Tibial artery (tissue), 4 donors: ENCODE measurements at regions not wholly inside any gene's neighbourhood (a gene's known extent, or its start where the extent isn't known, plus 50 kb on each side); places are given as distances from the start of the nearest gene placed in this dataset.
A peak's percentile ranks its signal among the peaks of the same experiment; 100 is the strongest.

Experiments
- DNase-seq, 2 donors: peaks; one replicate each; pipeline ENCODE4 v3.0.0-alpha.2; 2019
- H3K27ac ChIP-seq, 2 donors: fragments of 200-600 bp; sonication (generic) in 1 of 2; 1 replicate in 1 of 2; 2 replicates in 1 of 2; pipeline ENCODE4 v1.5.1; 2018 to 2019; ENCODE audit warnings: mild to moderate bottlenecking in 1 of 2
- H3K27me3 ChIP-seq, 2 donors: fragments of 200-600 bp; sonication (generic) in 1 of 2; one replicate each; pipeline versions ENCODE4 v1.5.1 to v1.6.0; 2016 to 2019
- H3K36me3 ChIP-seq, 3 donors: fragments of 200-600 bp; sonication (generic) in 2 of 3; one replicate each; pipeline ENCODE4 v1.5.1; 2016 to 2019; ENCODE audit warnings: mild to moderate bottlenecking in 2 of 3
- H3K4me1 ChIP-seq, 4 donors: fragments of 200-600 bp; sonication (generic) in 2 of 4; 1 replicate in 3 of 4; 2 replicates in 1 of 4; pipeline ENCODE4 v1.5.1; 2016 to 2019
- H3K4me3 ChIP-seq, 2 donors: fragments of 200-600 bp; sonication (generic) in 1 of 2; 1 replicate in 1 of 2; 2 replicates in 1 of 2; pipeline ENCODE4 v1.5.1; 2018 to 2019; ENCODE audit warnings: mild to moderate bottlenecking in 2 of 2
- H3K9me3 ChIP-seq, 3 donors: fragments of 200-600 bp; sonication (generic) in 1 of 3; one replicate each; pipeline ENCODE4 v1.5.1; 2016 to 2019
- CTCF ChIP-seq, 2 experiments: fragments of 200-600 bp in 1 of 2; fragments of 450-650 bp in 1 of 2; IDR thresholded peaks; one replicate each; pipeline ENCODE4 v1.5.1; 2017 to 2019; ENCODE audit warnings: antibody characterized with exemption in 2 of 2, mild to moderate bottlenecking in 1 of 2, moderate library complexity in 1 of 2
- intact Hi-C: fragments of 100-400 bp; cut with DNase I; formaldehyde crosslinking; loops from one replicate; pipeline ENCODE4 v1.15.0; 2023; ENCODE audit warnings: low total_unique reads

DNA sequence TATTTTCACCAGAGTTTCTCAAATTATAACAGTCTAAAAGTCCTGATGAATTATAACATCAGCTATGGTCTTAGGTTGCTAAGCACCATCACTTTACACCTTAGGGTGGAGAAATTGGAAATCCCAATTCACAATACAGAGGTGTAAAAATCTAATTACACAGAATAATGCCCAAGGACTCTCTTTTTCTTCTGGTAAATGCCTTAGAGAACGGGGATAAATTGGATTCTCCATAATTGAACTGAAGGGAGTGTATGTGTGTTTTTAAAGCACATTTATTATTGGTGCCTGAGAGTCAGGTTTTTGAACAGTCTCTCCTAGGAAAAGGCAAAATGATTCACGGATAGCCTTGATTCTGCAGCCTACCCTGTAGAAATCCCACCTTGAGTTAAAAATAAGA lies 66.8 kb downstream of the NIBAN1 start:
- Histone ChIP-seq H3K4me3 (no peak overlapping the region), H3K27me3 (no peaks in the 10 kb centered on the region), H3K4me1 (peaks cover 0 to 92% (median 42%) of the 10 kb centered on the region in 4 donors), H3K9me3 (no peaks in the 10 kb centered on the region), H3K36me3 (no peaks in the 10 kb centered on the region), H3K27ac (peak overlapping the region; percentile 46 to 51)
- TF ChIP-seq CTCF (IDR thresholded peaks at IDR 0.05), result no peak
- DNase-seq, result no peak
- intact Hi-C loops, result no loop called here

DNA sequence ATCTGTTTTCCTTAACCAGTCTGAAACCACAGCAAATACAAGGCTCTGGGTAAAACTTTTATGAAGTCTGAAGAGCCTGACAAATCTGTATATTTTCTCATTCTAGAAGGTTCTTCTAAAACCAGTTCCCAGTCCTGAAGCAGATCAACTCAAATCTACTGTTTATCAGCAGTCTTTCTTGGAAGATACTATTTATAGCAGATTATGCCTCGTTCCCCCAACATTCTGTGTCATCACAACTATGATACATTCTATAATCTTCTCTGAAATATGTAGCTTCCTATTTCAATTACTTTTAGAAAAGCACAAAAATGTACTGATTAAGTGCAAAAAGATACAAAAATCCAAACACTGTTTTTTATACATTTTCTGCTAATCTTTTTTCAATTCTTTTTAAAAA lies 67.5 kb downstream of the NIBAN1 start:
- no peak for DNase-seq
- peaks cover 0 to 99% (median 47%) of the 10 kb centered on the region in 4 donors for H3K4me1 ChIP-seq
- intact Hi-C loops, result no loop called here
- H3K27ac ChIP-seq, result peak overlapping the region; percentile 46 to 51
- no peak for TF ChIP-seq CTCF (IDR thresholded peaks at IDR 0.05)
- H3K27me3 ChIP-seq, result no peaks in the 10 kb centered on the region
- no peaks in the 10 kb centered on the region for H3K36me3 ChIP-seq
- no peaks in the 10 kb centered on the region for H3K9me3 ChIP-seq
- no peak overlapping the region for H3K4me3 ChIP-seq

GRCh38 chr1:184905601-184906322 lies 68.5 kb downstream of the NIBAN1 start:
- Histone ChIP-seq H3K27ac (peak overlapping the region; percentile 46 to 51), H3K27me3 (no peaks in the 10 kb centered on the region), H3K4me1 (peaks cover 0 to 99% (median 48%) of the 10 kb centered on the region in 4 donors), H3K9me3 (no peaks in the 10 kb centered on the region), H3K4me3 (no peak overlapping the region), H3K36me3 (no peaks in the 10 kb centered on the region)
- intact Hi-C loops, result no loop called here
- no peak for DNase-seq
- no peak for TF ChIP-seq CTCF (IDR thresholded peaks at IDR 0.05)

GRCh38 chr1:184903111-184903692 lies 71.1 kb downstream of the NIBAN1 start:
- no peaks in the 10 kb centered on the region for H3K27me3 ChIP-seq
- no peak for DNase-seq
- H3K4me1 ChIP-seq, result peaks cover 0 to 84% (median 49%) of the 10 kb centered on the region in 4 donors
- peaks cover 5 to 7% (median 5%) of the 10 kb centered on the region in 3 donors for H3K36me3 ChIP-seq
- no peak overlapping the region for H3K4me3 ChIP-seq
- intact Hi-C loops, result no loop called here
- H3K9me3 ChIP-seq, result no peaks in the 10 kb centered on the region
- no peak for TF ChIP-seq CTCF (IDR thresholded peaks at IDR 0.05)
- H3K27ac ChIP-seq, result peak overlapping the region; percentile 44 to 45

- Histone ChIP-seq H3K9me3 (no peaks in the 10 kb centered on the region), H3K4me1 (peaks cover 0 to 59% (median 32%) of the 10 kb centered on the region in 4 donors), H3K27me3 (no peaks in the 10 kb centered on the region), H3K27ac (peak overlapping the region; percentile 42 to 44), H3K4me3 (no peak overlapping the region), H3K36me3 (peaks cover 11 to 17% (median 15%) of the 10 kb centered on the region in 3 donors)
- TF ChIP-seq CTCF (IDR thresholded peaks at IDR 0.05), result no peak
- no peak for DNase-seq
- intact Hi-C loops, result no loop called here
Observed at GRCh38 chr1:184900507-184900906, 73.8 kb downstream of the NIBAN1 start.
